ENCODE measurements at regions not wholly inside any gene's neighbourhood (a gene's known extent, or its start where the extent isn't known, plus 50 kb on each side); places are given as distances from the start of the nearest gene placed in this dataset.

DNA sequence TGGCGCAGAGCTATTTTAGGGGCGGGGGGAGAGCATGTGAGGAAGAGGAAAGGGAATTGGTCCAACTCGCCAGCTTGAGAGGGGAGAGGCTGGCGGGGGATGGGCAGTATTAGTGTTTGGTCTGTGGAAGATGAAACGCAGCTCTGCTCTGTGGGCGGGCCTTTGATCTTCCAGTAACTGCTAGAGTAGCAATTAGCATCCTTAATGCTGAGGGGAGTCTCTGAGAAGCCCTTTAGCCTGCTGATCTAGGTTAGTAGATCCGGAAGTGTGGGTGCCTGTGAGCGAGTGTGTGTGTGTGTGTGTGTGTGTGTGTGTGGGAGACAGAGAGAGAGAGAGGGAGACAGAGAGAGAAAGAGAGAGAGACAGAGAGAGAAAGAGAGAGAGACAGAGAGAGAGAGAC lies 117.2 kb upstream of the BACH2 start:
- TF ChIP-seq CTCF (IDR thresholded peaks at IDR 0.05) (peak in 1 of 3 experiments; percentile 23), POLR2A (IDR thresholded peaks at IDR 0.05) (no peak), POLR2AphosphoS5 (IDR thresholded peaks at IDR 0.05; ENCODE audit: insufficient read depth in 1 of 2, low read depth in 1 of 2) (no peak)
